HUES48 (cell line): ENCODE measurements at regions not wholly inside any gene's neighbourhood (a gene's known extent, or its start where the extent isn't known, plus 50 kb on each side); places are given as distances from the start of the nearest gene placed in this dataset.

Experiments
- H3K27ac ChIP-seq: one replicate; pipeline ENCODE4 v1.7.0; 2013; ENCODE audit warnings: low read depth, low read length, inconsistent platforms
- H3K27me3 ChIP-seq: 2 replicates; pipeline ENCODE4 v1.6.1; 2013; ENCODE audit warnings: mild to moderate bottlenecking, low read length; ENCODE audit not compliant: control insufficient read depth, insufficient read depth
- H3K36me3 ChIP-seq: 2 replicates; pipeline ENCODE4 v1.6.1; 2013; ENCODE audit warnings: low read length; ENCODE audit not compliant: control insufficient read depth, insufficient read depth
- H3K4me1 ChIP-seq: 2 replicates; pipeline ENCODE4 v1.6.1; 2013; ENCODE audit warnings: mild to moderate bottlenecking, low read length; ENCODE audit not compliant: control insufficient read depth, insufficient read depth
- H3K4me3 ChIP-seq: 2 replicates; pipeline ENCODE4 v1.5.1; 2013; ENCODE audit warnings: mild to moderate bottlenecking, low read depth, low read length
- H3K9ac ChIP-seq: 2 replicates; pipeline ENCODE4 v1.6.1; 2013; ENCODE audit warnings: mild to moderate bottlenecking, low read depth, low read length, moderate library complexity
- H3K9me3 ChIP-seq: 2 replicates; pipeline ENCODE4 v1.6.1; 2013; ENCODE audit warnings: low read length; ENCODE audit not compliant: control insufficient read depth, insufficient read depth

GRCh38 chr16:86031141-86031678 lies 132.2 kb downstream of the IRF8 start:
- Histone ChIP-seq H3K36me3 (no peaks in the 10 kb centered on the region), H3K9me3 (no peaks in the 10 kb centered on the region), H3K27me3 (no peaks in the 10 kb centered on the region), H3K27ac (no peak overlapping the region), H3K9ac (no peak overlapping the region), H3K4me3 (no peak overlapping the region), H3K4me1 (peaks cover 22% of the 10 kb centered on the region)

DNA sequence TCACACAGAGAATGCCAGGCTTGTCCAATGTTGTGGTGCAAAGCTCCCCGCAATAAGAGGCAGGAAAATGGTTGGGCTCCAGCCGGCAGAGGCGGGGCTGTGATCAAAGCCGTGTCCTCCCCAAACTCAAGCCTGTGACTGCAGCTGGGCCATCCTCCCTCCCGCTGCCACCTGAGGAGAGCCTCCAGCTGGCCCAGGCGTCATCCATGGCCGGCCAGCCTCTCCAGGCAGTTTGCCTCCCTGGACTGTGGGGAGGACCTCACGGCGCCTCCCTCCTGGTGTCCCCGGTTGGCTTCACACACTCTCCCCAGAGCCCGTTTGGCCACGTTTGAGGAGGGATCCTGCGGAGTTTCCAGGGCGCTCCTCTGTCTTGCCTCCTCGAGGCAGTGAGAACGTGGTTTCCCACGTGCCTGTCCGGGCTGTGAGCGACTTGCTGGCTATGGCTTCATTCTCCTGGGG lies 134.1 kb downstream of the IRF8 start:
- Histone ChIP-seq H3K9me3 (no peaks in the 10 kb centered on the region), H3K4me1 (peaks cover 22% of the 10 kb centered on the region), H3K4me3 (no peak overlapping the region), H3K27ac (no peak overlapping the region), H3K9ac (no peak overlapping the region), H3K36me3 (no peaks in the 10 kb centered on the region), H3K27me3 (no peaks in the 10 kb centered on the region)

GRCh38 chr16:86033971-86034370 lies 135.0 kb downstream of the IRF8 start:
- Histone ChIP-seq H3K4me1 (peaks cover 22% of the 10 kb centered on the region), H3K9ac (no peak overlapping the region), H3K9me3 (no peaks in the 10 kb centered on the region), H3K36me3 (no peaks in the 10 kb centered on the region), H3K4me3 (no peak overlapping the region), H3K27me3 (no peaks in the 10 kb centered on the region), H3K27ac (no peak overlapping the region)

GRCh38 chr16:86034421-86034919 lies 135.5 kb downstream of the IRF8 start:
- Histone ChIP-seq H3K27ac (no peak overlapping the region), H3K4me3 (no peak overlapping the region), H3K36me3 (no peaks in the 10 kb centered on the region), H3K9me3 (no peaks in the 10 kb centered on the region), H3K27me3 (no peaks in the 10 kb centered on the region), H3K4me1 (peaks cover 18% of the 10 kb centered on the region), H3K9ac (no peak overlapping the region)

- Histone ChIP-seq H3K9me3 (no peaks in the 10 kb centered on the region), H3K9ac (no peak overlapping the region), H3K4me1 (peaks cover 16% of the 10 kb centered on the region), H3K4me3 (no peak overlapping the region), H3K27ac (no peak overlapping the region), H3K27me3 (no peaks in the 10 kb centered on the region), H3K36me3 (no peaks in the 10 kb centered on the region)
Measured at GRCh38 chr16:86035906-86036305, 136.9 kb downstream of the IRF8 start.

- Histone ChIP-seq H3K9ac (no peak overlapping the region), H3K9me3 (no peaks in the 10 kb centered on the region), H3K36me3 (no peaks in the 10 kb centered on the region), H3K4me3 (no peak overlapping the region), H3K27me3 (no peaks in the 10 kb centered on the region; the same call in 1 of the 2 replicates), H3K27ac (no peak overlapping the region), H3K4me1 (peaks cover 7% of the 10 kb centered on the region; the same call in 1 of the 2 replicates)
Measured at GRCh38 chr16:86037999-86038925, 139.3 kb downstream of the IRF8 start.

DNA sequence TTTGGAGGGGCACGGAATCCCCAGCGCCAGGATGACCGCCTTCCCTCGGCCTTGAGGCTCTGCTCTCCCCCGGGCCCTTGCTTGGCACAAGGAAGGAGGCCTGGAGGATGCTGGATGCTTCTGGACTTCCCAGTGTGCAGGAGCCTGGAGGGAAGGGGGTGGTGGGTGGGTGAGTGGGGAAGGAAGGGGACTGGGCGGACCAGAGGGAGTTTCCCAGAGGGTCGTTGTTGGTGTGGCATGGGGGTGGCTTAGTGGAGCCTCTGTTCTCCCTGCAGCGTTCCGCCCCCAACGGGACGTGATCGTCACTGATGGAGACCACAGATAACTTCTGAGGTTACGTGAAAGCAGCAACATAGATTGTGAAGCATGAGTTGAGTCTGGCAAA lies 140.0 kb downstream of the IRF8 start:
- Histone ChIP-seq H3K4me1 (peaks cover 7% of the 10 kb centered on the region; the same call in 1 of the 2 replicates), H3K36me3 (no peaks in the 10 kb centered on the region), H3K9ac (no peak overlapping the region), H3K27me3 (no peaks in the 10 kb centered on the region; the same call in 1 of the 2 replicates), H3K4me3 (no peak overlapping the region), H3K9me3 (no peaks in the 10 kb centered on the region), H3K27ac (no peak overlapping the region)

DNA sequence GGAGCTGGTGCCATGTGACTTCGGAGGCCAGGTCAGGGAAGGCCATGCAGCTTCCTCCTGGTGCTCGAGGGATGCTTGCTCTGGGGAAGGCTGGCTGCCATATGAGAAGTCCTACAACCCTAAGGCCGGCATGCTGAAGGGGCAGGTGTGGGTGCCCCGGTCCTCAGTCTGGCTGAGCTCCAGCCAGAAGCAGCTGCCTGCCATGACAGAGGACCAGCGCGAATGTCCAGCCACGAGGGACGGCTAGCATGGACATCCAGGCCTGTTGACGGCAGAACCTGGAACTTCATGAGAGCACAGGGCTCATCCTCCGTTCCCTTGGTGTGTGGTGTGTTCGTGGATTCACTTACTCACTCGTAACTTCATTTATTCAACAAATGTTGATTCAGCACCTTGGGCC lies 140.6 kb downstream of the IRF8 start:
- Histone ChIP-seq H3K9ac (no peak overlapping the region), H3K4me3 (no peak overlapping the region), H3K4me1 (peaks cover 2% of the 10 kb centered on the region; the same call in 1 of the 2 replicates), H3K27ac (no peak overlapping the region), H3K27me3 (no peaks in the 10 kb centered on the region; the same call in 1 of the 2 replicates), H3K9me3 (no peaks in the 10 kb centered on the region), H3K36me3 (no peaks in the 10 kb centered on the region)

- H3K36me3 ChIP-seq, result no peaks in the 10 kb centered on the region
- no peak overlapping the region for H3K4me3 ChIP-seq
- no peaks in the 10 kb centered on the region; the same call in 1 of the 2 replicates for H3K27me3 ChIP-seq
- no peaks in the 10 kb centered on the region for H3K4me1 ChIP-seq
- no peaks in the 10 kb centered on the region for H3K9me3 ChIP-seq
- H3K27ac ChIP-seq, result no peak overlapping the region
- no peak overlapping the region for H3K9ac ChIP-seq
Measured at GRCh38 chr16:86040496-86040895, 141.5 kb downstream of the IRF8 start.

GRCh38 chr16:86041215-86041614 lies 142.3 kb downstream of the IRF8 start:
- no peaks in the 10 kb centered on the region for H3K4me1 ChIP-seq
- no peaks in the 10 kb centered on the region for H3K36me3 ChIP-seq
- no peak overlapping the region for H3K4me3 ChIP-seq
- H3K9me3 ChIP-seq, result no peaks in the 10 kb centered on the region
- no peak overlapping the region for H3K27ac ChIP-seq
- H3K9ac ChIP-seq, result no peak overlapping the region
- H3K27me3 ChIP-seq, result no peaks in the 10 kb centered on the region; the same call in 1 of the 2 replicates

GRCh38 chr16:86041807-86042206 lies 142.8 kb downstream of the IRF8 start:
- Histone ChIP-seq H3K4me1 (no peaks in the 10 kb centered on the region), H3K9ac (no peak overlapping the region), H3K27ac (no peak overlapping the region), H3K36me3 (no peaks in the 10 kb centered on the region), H3K4me3 (no peak overlapping the region), H3K9me3 (no peaks in the 10 kb centered on the region), H3K27me3 (no peaks in the 10 kb centered on the region; the same call in 1 of the 2 replicates)
